ENCODE measurements at regions not wholly inside any gene's neighbourhood (a gene's known extent, or its start where the extent isn't known, plus 50 kb on each side); places are given as distances from the start of the nearest gene placed in this dataset.

DNA sequence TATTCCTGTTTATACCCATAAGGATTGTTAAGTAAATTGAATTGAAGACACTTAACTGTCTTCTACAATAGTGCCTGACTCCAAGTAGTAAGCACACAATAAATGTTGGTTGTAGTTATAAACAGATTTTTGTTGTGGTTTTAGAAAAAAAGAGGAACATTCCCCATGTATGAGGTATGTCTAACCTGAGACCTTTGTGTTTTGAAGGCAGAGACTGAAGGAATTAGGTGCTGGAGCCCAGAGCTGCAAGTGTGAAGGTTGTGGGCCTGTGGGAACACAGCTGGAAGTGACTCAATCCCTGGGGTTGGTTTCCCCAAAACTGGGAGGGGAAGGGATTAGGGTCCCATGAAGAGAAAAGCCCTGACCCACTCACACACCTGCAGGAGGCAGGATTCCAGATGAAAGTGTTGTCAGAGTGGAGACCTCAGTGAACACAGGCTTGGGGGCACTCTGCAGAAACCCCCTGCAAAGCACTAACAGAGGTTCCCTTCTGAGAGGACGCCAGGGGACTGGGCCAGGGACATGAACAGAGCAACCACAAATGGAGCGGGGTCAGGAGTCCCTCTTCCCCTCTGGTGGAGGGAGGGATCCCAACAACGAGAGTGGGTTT is 265.1 kb upstream of the KLF14 start:
- no peak for DNase-seq (ENCODE audit: low spot score)

DNA sequence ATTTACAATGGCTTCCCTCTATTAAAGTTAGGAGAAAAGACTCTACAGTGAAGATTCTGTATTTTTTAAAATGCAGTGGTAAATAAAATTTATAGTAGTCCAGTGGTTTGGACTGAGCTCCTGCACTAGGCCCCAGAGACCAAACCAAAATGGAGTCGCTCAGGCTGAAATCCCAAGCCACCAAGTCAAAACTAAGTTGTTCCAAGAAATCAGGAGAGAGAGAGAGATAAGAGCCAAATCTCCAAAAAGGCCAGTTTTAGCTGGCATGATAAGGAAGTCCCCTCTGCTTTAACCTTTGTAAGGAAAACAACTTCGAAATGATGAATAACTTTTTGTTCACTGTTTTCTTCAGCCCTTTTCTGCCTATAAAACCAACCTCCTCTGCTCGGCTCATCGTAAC is 265.9 kb upstream of the KLF14 start:
- no peak for DNase-seq (ENCODE audit: low spot score)

DNA sequence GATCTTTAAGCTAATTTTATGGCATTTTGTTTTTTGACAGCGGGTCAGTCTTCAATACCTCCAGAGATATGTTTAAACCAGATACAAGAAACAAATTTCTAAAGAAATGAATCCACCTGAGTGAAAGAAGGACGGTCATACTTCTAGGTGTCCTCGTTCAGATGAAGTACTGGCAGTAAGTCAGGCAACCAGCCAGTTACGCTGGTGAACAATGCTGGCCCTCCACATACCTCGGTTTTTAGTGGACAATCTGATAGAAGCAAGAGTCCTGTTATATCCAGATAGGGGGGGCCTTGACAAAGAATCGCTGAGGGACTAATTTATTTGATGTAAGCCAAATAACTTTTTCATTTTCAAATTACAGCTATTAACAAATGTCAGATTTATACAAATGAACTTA is 266.4 kb upstream of the KLF14 start:
- DNase-seq (ENCODE audit: low spot score) = no peak

- DNase-seq (ENCODE audit: low spot score) = no peak
These were observed 266.9 kb upstream of the KLF14 start for GRCh38 chr7:131000873-131001272.

DNA sequence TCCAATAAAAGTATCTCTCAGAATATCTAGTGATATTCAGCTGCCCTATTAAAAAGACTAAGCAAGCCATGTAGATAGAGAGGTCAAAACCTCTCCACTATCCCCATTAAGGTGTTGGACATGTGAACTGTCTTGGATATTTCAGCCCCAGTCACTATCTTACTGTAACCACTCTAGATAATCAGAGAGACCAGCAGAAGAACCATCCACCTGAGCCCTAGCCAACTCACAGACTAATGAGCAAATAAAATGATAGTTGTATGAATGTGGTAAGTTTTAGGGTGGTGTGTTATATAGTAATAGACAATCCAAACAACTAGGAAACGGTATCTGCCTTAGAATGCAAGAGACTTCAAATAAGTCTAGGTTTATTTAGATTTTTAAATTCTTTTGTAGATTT is 268.6 kb upstream of the KLF14 start:
- DNase-seq (ENCODE audit: low spot score) = no peak

- no peak for DNase-seq (ENCODE audit: low spot score)
These were observed 269.6 kb upstream of the KLF14 start for GRCh38 chr7:131003634-131004033.

DNA sequence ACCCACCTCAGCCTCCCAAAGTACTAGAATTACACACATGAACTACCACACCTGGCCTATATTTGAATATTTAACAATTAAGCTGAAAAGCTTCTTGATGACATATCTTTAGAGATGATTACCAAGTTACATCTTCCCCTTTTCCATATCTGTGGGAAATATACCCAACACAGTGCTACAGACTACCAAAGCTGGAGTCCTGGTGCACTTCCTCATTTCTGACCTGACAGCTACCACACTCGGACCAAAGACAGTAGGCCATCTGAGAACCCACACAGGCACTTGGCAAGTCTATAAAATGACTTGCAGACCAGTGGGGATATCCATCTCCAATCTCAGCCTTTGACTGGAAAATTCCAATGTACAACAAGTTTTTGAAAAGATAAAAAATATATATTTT is 270.4 kb upstream of the KLF14 start:
- no peak for DNase-seq (ENCODE audit: low spot score)

GRCh38 chr7:131007439-131008330 is 273.7 kb upstream of the KLF14 start:
- DNase-seq (ENCODE audit: low spot score) = peak; percentile 57

DNA sequence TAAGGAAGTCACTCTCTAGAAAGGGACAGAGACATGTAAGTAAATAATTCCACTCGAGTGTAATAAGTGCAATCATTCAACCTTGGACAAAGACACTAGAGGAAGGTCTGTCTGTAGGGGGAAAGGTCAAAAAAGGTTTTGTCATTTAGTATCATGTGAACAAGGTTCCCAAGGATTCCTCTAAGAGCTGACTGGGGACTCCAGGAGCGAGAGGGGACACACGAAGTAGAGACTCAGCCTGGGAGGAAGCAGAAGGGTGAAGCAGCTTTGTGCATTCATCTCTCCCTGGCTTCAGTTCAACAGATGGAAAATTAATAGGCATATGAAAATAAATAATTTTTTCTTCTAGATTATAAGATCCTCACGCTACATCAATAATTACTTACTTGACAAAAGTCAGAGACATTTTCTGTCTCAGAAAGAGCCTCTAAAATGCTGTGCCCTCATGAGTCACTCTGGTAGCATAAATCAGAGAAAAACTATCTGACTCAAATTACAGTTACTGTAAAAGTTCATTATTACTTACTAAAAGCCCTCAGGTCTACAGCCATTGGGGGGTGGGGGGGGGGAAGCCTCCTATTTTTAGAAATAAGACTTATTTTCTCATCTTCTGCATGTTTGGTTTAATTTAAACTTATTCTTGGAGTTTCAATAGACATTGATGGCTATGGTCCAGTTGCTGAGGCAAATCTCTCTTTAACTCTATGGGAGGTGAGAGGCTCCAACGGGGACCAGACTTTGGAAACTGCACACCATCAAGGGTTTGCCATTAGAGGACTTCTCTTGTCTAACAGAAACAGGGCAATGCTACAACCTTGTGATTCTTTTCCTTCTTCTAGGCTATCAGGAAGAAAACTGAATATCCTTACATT is 275.1 kb upstream of the KLF14 start:
- peak; percentile 53 for DNase-seq (ENCODE audit: low spot score)

GRCh38 chr7:131010029-131010716 is 276.2 kb upstream of the KLF14 start:
- no peak for DNase-seq (ENCODE audit: low spot score)

- peak; percentile 34 for DNase-seq (ENCODE audit: low spot score)
These were observed 276.9 kb upstream of the KLF14 start for GRCh38 chr7:131010717-131011431.

DNA sequence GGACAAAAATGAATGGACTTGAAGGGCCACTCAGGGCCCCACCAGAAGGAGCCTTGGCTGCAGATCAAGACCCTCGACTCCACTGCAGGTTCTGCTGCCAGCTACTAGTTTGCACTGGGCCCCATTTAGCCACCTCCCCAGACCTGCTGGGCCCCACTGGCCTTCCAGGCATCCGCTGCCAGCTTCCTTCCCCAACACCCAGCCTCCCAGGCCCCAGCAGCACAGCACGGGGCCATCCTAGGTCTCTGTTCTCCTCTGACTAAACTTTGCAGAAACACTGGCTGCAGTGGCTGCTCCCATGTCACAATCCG is 277.4 kb upstream of the KLF14 start:
- DNase-seq (ENCODE audit: low spot score) = no peak

- peak; percentile 88 for DNase-seq (ENCODE audit: low spot score)
These were observed 278.0 kb upstream of the KLF14 start for GRCh38 chr7:131011976-131012375.

GRCh38 chr7:131012477-131013031 is 278.5 kb upstream of the KLF14 start:
- no peak for DNase-seq (ENCODE audit: low spot score)

GRCh38 chr7:131013716-131014115 is 279.7 kb upstream of the KLF14 start:
- DNase-seq (ENCODE audit: low spot score) = no peak

GRCh38 chr7:131014906-131015656 is 281.1 kb upstream of the KLF14 start:
- no peak for DNase-seq (ENCODE audit: low spot score)

DNA sequence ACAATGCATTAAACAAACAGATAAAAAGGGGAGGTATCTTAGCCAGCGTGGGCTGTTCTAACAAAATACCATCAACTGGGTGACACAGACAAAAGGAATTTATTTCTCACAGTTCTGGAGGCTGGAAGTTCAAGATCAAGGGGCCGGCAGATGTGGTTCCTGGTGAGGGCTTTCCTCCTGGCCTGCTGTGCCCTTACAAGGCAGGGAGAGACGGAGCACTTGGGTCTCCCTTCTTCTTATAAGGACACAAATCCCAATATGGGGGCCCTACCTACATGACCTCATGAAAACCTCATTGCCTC is 281.6 kb upstream of the KLF14 start:
- DNase-seq (ENCODE audit: low spot score) = no peak

DNA sequence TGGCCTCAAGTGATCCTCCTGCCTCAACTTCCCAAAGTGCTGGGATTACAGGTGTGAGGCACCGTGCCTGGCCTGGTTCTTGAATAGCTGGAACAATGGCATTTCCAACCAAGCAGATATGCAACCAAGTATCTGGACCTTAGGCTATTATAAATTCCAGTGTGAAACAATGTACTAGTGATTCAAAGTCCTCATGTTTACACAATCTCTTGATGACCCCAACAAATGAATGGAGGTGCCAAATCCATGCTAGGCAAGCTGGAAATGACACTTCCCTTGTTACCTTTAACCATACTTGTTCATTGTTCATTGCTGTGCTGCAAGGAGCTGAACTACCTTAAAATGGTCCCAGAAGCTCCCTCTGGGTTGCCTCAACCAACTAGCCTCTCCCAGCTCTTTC is 282.2 kb upstream of the KLF14 start:
- DNase-seq (ENCODE audit: low spot score) = no peak

DNA sequence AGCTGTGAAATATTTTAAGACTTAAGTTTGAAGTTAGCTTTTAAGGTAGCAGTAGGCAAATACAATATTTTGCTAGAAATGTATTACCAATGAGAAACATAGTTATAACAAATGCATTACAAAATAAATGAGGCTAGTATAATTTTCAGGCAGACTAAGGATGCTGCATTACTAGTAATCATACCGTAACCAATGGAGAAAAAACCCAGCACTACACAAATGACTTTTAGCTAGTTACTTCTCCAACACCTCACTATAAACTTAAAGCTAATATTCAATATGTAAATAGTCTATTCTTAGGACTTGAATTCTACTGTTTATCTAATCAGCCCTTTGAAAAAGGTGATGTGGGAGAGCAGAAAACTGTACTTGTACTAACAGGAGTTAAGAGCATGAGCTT is 285.3 kb upstream of the KLF14 start:
- no peak for DNase-seq (ENCODE audit: low spot score)

DNA sequence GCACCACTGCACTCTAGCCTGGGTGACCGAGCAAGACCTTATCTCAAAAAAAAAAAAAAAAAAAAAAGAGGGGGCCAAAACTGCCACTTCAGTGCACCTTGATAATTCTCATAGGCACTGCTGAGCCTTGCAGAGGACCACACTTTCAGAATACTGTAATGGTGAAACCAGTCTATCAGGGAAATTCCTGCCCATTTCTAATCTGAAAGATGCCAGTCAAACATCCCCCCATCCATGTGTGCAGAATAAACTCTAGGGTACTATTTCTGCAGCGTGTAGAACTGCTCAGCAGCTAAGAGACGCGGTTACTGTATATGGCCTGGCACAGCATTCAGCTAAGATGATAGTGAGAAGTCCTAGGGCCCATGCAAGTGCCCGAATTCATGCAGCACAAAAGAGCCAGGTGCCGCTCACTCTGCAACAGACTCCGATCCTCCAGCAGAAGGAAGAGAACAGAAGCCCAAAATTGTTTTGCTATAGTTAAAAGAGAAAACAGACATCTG is 286.8 kb upstream of the KLF14 start:
- no peak for DNase-seq (ENCODE audit: low spot score)

DNA sequence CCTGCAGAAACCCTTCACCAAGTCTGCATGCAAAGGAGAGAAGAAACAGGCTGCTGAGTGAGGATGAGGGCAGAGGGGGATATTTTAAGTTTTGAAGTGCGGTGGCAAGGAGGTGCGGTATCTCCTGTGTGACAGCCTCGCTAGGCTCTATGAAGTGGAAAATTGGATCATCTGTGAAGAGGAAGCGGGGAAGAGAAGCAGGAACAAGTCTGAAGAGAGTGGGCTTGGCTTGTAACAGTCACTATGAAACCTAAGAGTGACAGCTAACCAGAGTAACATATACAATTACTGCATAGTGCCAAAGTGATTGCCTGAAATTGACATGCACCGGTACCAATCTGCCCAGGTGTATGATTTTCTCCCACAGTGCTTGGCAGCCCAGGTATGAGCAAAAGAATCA is 287.5 kb upstream of the KLF14 start:
- no peak for DNase-seq (ENCODE audit: low spot score)
